ENCODE measurements at regions not wholly inside any gene's neighbourhood (a gene's known extent, or its start where the extent isn't known, plus 50 kb on each side); places are given as distances from the start of the nearest gene placed in this dataset.

GRCh38 chr4:35548921-35549320 is 695.4 kb downstream of the ARAP2 start:
- Histone ChIP-seq H3K27me3 (ENCODE audit: low read depth, low read length) (no peaks in the 10 kb centered on the region), H3K4me1 (ENCODE audit: control insufficient read depth in 1 of 2, insufficient read depth in 2 of 2, low read length in 2 of 2) (no peaks in the 10 kb centered on the region), H3K4me3 (ENCODE audit: low read depth in 1 of 2, low read length in 2 of 2) (no peak overlapping the region), H3K9me3 (ENCODE audit: control insufficient read depth in 1 of 2, low read length in 2 of 2) (no peaks in the 10 kb centered on the region), H3K36me3 (ENCODE audit: control insufficient read depth in 1 of 2, insufficient read depth in 2 of 2, low read length in 2 of 2) (no peaks in the 10 kb centered on the region), H3K27ac (ENCODE audit: low read length) (no peak overlapping the region)

- no peaks in the 10 kb centered on the region for H3K9me3 ChIP-seq (ENCODE audit: control insufficient read depth in 1 of 2, low read length in 2 of 2)
These were observed 687.9 kb downstream of the ARAP2 start for GRCh38 chr4:35556387-35556786.

GRCh38 chr4:35559559-35560365 is 684.6 kb downstream of the ARAP2 start:
- Histone ChIP-seq H3K9me3 (ENCODE audit: control insufficient read depth in 1 of 2, low read length in 2 of 2) (no peaks in the 10 kb centered on the region), H3K27ac (ENCODE audit: low read length) (no peak overlapping the region), H3K27me3 (ENCODE audit: low read depth, low read length) (no peaks in the 10 kb centered on the region), H3K4me3 (ENCODE audit: low read depth in 1 of 2, low read length in 2 of 2) (no peak overlapping the region), H3K36me3 (ENCODE audit: control insufficient read depth in 1 of 2, insufficient read depth in 2 of 2, low read length in 2 of 2) (no peaks in the 10 kb centered on the region), H3K4me1 (ENCODE audit: control insufficient read depth in 1 of 2, insufficient read depth in 2 of 2, low read length in 2 of 2) (no peaks in the 10 kb centered on the region)

More at GRCh38 chr4:35556387-35556786, 687.9 kb downstream of the ARAP2 start:
- no peaks in the 10 kb centered on the region for H3K36me3 ChIP-seq (ENCODE audit: control insufficient read depth in 1 of 2, insufficient read depth in 2 of 2, low read length in 2 of 2)
- H3K4me1 ChIP-seq (ENCODE audit: control insufficient read depth in 1 of 2, insufficient read depth in 2 of 2, low read length in 2 of 2), result no peaks in the 10 kb centered on the region
- no peak overlapping the region for H3K27ac ChIP-seq (ENCODE audit: low read length)
- H3K27me3 ChIP-seq (ENCODE audit: low read depth, low read length), result no peaks in the 10 kb centered on the region
- H3K4me3 ChIP-seq (ENCODE audit: low read depth in 1 of 2, low read length in 2 of 2), result no peak overlapping the region

GRCh38 chr4:35562861-35563260 is 681.5 kb downstream of the ARAP2 start:
- Histone ChIP-seq H3K27ac (ENCODE audit: low read length) (no peak overlapping the region), H3K36me3 (ENCODE audit: control insufficient read depth in 1 of 2, insufficient read depth in 2 of 2, low read length in 2 of 2) (no peaks in the 10 kb centered on the region), H3K27me3 (ENCODE audit: low read depth, low read length) (no peaks in the 10 kb centered on the region), H3K4me3 (ENCODE audit: low read depth in 1 of 2, low read length in 2 of 2) (no peak overlapping the region), H3K9me3 (ENCODE audit: control insufficient read depth in 1 of 2, low read length in 2 of 2) (no peaks in the 10 kb centered on the region), H3K4me1 (ENCODE audit: control insufficient read depth in 1 of 2, insufficient read depth in 2 of 2, low read length in 2 of 2) (no peaks in the 10 kb centered on the region)

GRCh38 chr4:35565640-35566039 is 678.7 kb downstream of the ARAP2 start:
- no peaks in the 10 kb centered on the region for H3K9me3 ChIP-seq (ENCODE audit: control insufficient read depth in 1 of 2, low read length in 2 of 2)
- no peaks in the 10 kb centered on the region for H3K27me3 ChIP-seq (ENCODE audit: low read depth, low read length)
- H3K4me1 ChIP-seq (ENCODE audit: control insufficient read depth in 1 of 2, insufficient read depth in 2 of 2, low read length in 2 of 2), result no peaks in the 10 kb centered on the region
- no peaks in the 10 kb centered on the region for H3K36me3 ChIP-seq (ENCODE audit: control insufficient read depth in 1 of 2, insufficient read depth in 2 of 2, low read length in 2 of 2)
- H3K4me3 ChIP-seq (ENCODE audit: low read depth in 1 of 2, low read length in 2 of 2), result no peak overlapping the region
- no peak overlapping the region for H3K27ac ChIP-seq (ENCODE audit: low read length)

GRCh38 chr4:35591035-35591434 is 653.3 kb downstream of the ARAP2 start:
- Histone ChIP-seq H3K4me1 (ENCODE audit: control insufficient read depth in 1 of 2, insufficient read depth in 2 of 2, low read length in 2 of 2) (no peaks in the 10 kb centered on the region), H3K36me3 (ENCODE audit: control insufficient read depth in 1 of 2, insufficient read depth in 2 of 2, low read length in 2 of 2) (no peaks in the 10 kb centered on the region), H3K27ac (ENCODE audit: low read length) (no peak overlapping the region), H3K4me3 (ENCODE audit: low read depth in 1 of 2, low read length in 2 of 2) (no peak overlapping the region), H3K9me3 (ENCODE audit: control insufficient read depth in 1 of 2, low read length in 2 of 2) (no peaks in the 10 kb centered on the region), H3K27me3 (ENCODE audit: low read depth, low read length) (no peaks in the 10 kb centered on the region)

- no peak overlapping the region for H3K27ac ChIP-seq (ENCODE audit: low read length)
- no peaks in the 10 kb centered on the region for H3K9me3 ChIP-seq (ENCODE audit: control insufficient read depth in 1 of 2, low read length in 2 of 2)
- H3K36me3 ChIP-seq (ENCODE audit: control insufficient read depth in 1 of 2, insufficient read depth in 2 of 2, low read length in 2 of 2), result no peaks in the 10 kb centered on the region
- no peaks in the 10 kb centered on the region for H3K4me1 ChIP-seq (ENCODE audit: control insufficient read depth in 1 of 2, insufficient read depth in 2 of 2, low read length in 2 of 2)
- no peak overlapping the region for H3K4me3 ChIP-seq (ENCODE audit: low read depth in 1 of 2, low read length in 2 of 2)
- H3K27me3 ChIP-seq (ENCODE audit: low read depth, low read length), result no peaks in the 10 kb centered on the region
These were observed 640.1 kb downstream of the ARAP2 start for GRCh38 chr4:35604252-35604651.

GRCh38 chr4:35604724-35605123 is 639.6 kb downstream of the ARAP2 start:
- H3K4me3 ChIP-seq (ENCODE audit: low read depth in 1 of 2, low read length in 2 of 2), result no peak overlapping the region
- no peaks in the 10 kb centered on the region for H3K9me3 ChIP-seq (ENCODE audit: control insufficient read depth in 1 of 2, low read length in 2 of 2)
- H3K27ac ChIP-seq (ENCODE audit: low read length), result no peak overlapping the region
- no peaks in the 10 kb centered on the region for H3K27me3 ChIP-seq (ENCODE audit: low read depth, low read length)
- no peaks in the 10 kb centered on the region for H3K4me1 ChIP-seq (ENCODE audit: control insufficient read depth in 1 of 2, insufficient read depth in 2 of 2, low read length in 2 of 2)
- no peaks in the 10 kb centered on the region for H3K36me3 ChIP-seq (ENCODE audit: control insufficient read depth in 1 of 2, insufficient read depth in 2 of 2, low read length in 2 of 2)

GRCh38 chr4:35608205-35608604 is 636.1 kb downstream of the ARAP2 start:
- Histone ChIP-seq H3K9me3 (ENCODE audit: control insufficient read depth in 1 of 2, low read length in 2 of 2) (no peaks in the 10 kb centered on the region), H3K4me3 (ENCODE audit: low read depth in 1 of 2, low read length in 2 of 2) (no peak overlapping the region), H3K27me3 (ENCODE audit: low read depth, low read length) (no peaks in the 10 kb centered on the region), H3K36me3 (ENCODE audit: control insufficient read depth in 1 of 2, insufficient read depth in 2 of 2, low read length in 2 of 2) (no peaks in the 10 kb centered on the region), H3K4me1 (ENCODE audit: control insufficient read depth in 1 of 2, insufficient read depth in 2 of 2, low read length in 2 of 2) (no peaks in the 10 kb centered on the region), H3K27ac (ENCODE audit: low read length) (no peak overlapping the region)

- Histone ChIP-seq H3K4me3 (ENCODE audit: low read depth in 1 of 2, low read length in 2 of 2) (no peak overlapping the region), H3K36me3 (ENCODE audit: control insufficient read depth in 1 of 2, insufficient read depth in 2 of 2, low read length in 2 of 2) (no peaks in the 10 kb centered on the region), H3K9me3 (ENCODE audit: control insufficient read depth in 1 of 2, low read length in 2 of 2) (no peaks in the 10 kb centered on the region), H3K4me1 (ENCODE audit: control insufficient read depth in 1 of 2, insufficient read depth in 2 of 2, low read length in 2 of 2) (no peaks in the 10 kb centered on the region), H3K27me3 (ENCODE audit: low read depth, low read length) (no peaks in the 10 kb centered on the region), H3K27ac (ENCODE audit: low read length) (no peak overlapping the region)
These were observed 630.2 kb downstream of the ARAP2 start for GRCh38 chr4:35614120-35614519.

GRCh38 chr4:35639929-35640328 is 604.4 kb downstream of the ARAP2 start:
- Histone ChIP-seq H3K4me1 (ENCODE audit: control insufficient read depth in 1 of 2, insufficient read depth in 2 of 2, low read length in 2 of 2) (no peaks in the 10 kb centered on the region), H3K36me3 (ENCODE audit: control insufficient read depth in 1 of 2, insufficient read depth in 2 of 2, low read length in 2 of 2) (no peaks in the 10 kb centered on the region), H3K27ac (ENCODE audit: low read length) (no peak overlapping the region), H3K27me3 (ENCODE audit: low read depth, low read length) (no peaks in the 10 kb centered on the region), H3K9me3 (ENCODE audit: control insufficient read depth in 1 of 2, low read length in 2 of 2) (peaks cover 0 to 4% of the 10 kb centered on the region in 2 donors), H3K4me3 (ENCODE audit: low read depth in 1 of 2, low read length in 2 of 2) (no peak overlapping the region)

GRCh38 chr4:35643661-35644060 is 600.7 kb downstream of the ARAP2 start:
- Histone ChIP-seq H3K36me3 (ENCODE audit: control insufficient read depth in 1 of 2, insufficient read depth in 2 of 2, low read length in 2 of 2) (no peaks in the 10 kb centered on the region), H3K9me3 (ENCODE audit: control insufficient read depth in 1 of 2, low read length in 2 of 2) (no peaks in the 10 kb centered on the region), H3K4me1 (ENCODE audit: control insufficient read depth in 1 of 2, insufficient read depth in 2 of 2, low read length in 2 of 2) (no peaks in the 10 kb centered on the region), H3K27ac (ENCODE audit: low read length) (no peak overlapping the region), H3K4me3 (ENCODE audit: low read depth in 1 of 2, low read length in 2 of 2) (no peak overlapping the region), H3K27me3 (ENCODE audit: low read depth, low read length) (no peaks in the 10 kb centered on the region)
